NCI-H345 (cell line): ENCODE measurements at regions not wholly inside any gene's neighbourhood (a gene's known extent, or its start where the extent isn't known, plus 50 kb on each side); places are given as distances from the start of the nearest gene placed in this dataset.
A peak's percentile ranks its signal among the peaks of the same experiment; 100 is the strongest.

Experiments
- DNase-seq: peaks from one replicate; lab custom pipeline; 2025; lab: John Stamatoyannopoulos, UW

- no peak for DNase-seq
Observed at GRCh38 chr5:68379275-68380036, 163.9 kb downstream of the PIK3R1 start.

- no peak for DNase-seq
Observed at GRCh38 chr5:68380078-68380477, 164.5 kb downstream of the PIK3R1 start.

- DNase-seq: no peak
Observed at GRCh38 chr5:68381060-68381459, 165.5 kb downstream of the PIK3R1 start.

GRCh38 chr5:68381909-68382308, 166.4 kb downstream of the PIK3R1 start:
- no peak for DNase-seq

GRCh38 chr5:68382640-68383039, 167.1 kb downstream of the PIK3R1 start:
- DNase-seq: no peak

GRCh38 chr5:68383888-68384310, 168.3 kb downstream of the PIK3R1 start:
- no peak for DNase-seq

- DNase-seq: no peak
Observed at GRCh38 chr5:68384936-68385594, 169.5 kb downstream of the PIK3R1 start.

- DNase-seq: no peak
Observed at GRCh38 chr5:68385936-68386335, 170.4 kb downstream of the PIK3R1 start.

GRCh38 chr5:68387074-68387796, 171.7 kb downstream of the PIK3R1 start:
- DNase-seq: no peak

GRCh38 chr5:68389618-68390017, 174.1 kb downstream of the PIK3R1 start:
- no peak for DNase-seq

GRCh38 chr5:68392617-68393016, 177.1 kb downstream of the PIK3R1 start:
- DNase-seq: no peak

- no peak for DNase-seq
Observed at GRCh38 chr5:68395302-68395701, 179.7 kb downstream of the PIK3R1 start.

- DNase-seq: no peak
Observed at GRCh38 chr5:68395926-68396511, 180.5 kb downstream of the PIK3R1 start.

- DNase-seq: peak; percentile 19
Observed at GRCh38 chr5:68396722-68397121, 181.2 kb downstream of the PIK3R1 start.

GRCh38 chr5:68398146-68398812, 182.7 kb downstream of the PIK3R1 start:
- no peak for DNase-seq

- DNase-seq: no peak
Observed at GRCh38 chr5:68403301-68403700, 187.7 kb downstream of the PIK3R1 start.

- no peak for DNase-seq
Observed at GRCh38 chr5:68404246-68404645, 188.7 kb downstream of the PIK3R1 start.

- no peak for DNase-seq
Observed at GRCh38 chr5:68405026-68405684, 189.6 kb downstream of the PIK3R1 start.

GRCh38 chr5:68405784-68406743, 190.5 kb downstream of the PIK3R1 start:
- DNase-seq: no peak

- DNase-seq: no peak
Observed at GRCh38 chr5:68406767-68407241, 191.2 kb downstream of the PIK3R1 start.
